Osteoblast (primary cell): ENCODE measurements at regions not wholly inside any gene's neighbourhood (a gene's known extent, or its start where the extent isn't known, plus 50 kb on each side); places are given as distances from the start of the nearest gene placed in this dataset.

Experiments
- DNase-seq: peaks from one replicate; pipeline ENCODE4 v3.0.0; 2011; ENCODE audit warnings: low spot score, mixed read lengths; ENCODE audit not compliant: insufficient read length; ENCODE audit errors: missing footprints
- H2AFZ ChIP-seq: 2 replicates; pipeline ENCODE4 v1.6.0; 2011; ENCODE audit warnings: mild to moderate bottlenecking, low read length
- H3K27ac ChIP-seq: 2 replicates; pipeline ENCODE4 v1.5.1; 2011; ENCODE audit warnings: mild to moderate bottlenecking, low read depth, low read length, moderate library complexity
- H3K27me3 ChIP-seq: 2 replicates; pipeline ENCODE4 v1.6.0; 2012; ENCODE audit warnings: mild to moderate bottlenecking, control low read depth, inconsistent platforms, low read length, moderate library complexity; ENCODE audit not compliant: insufficient read depth
- H3K36me3 ChIP-seq: 2 replicates; pipeline ENCODE4 v1.5.1; 2011; ENCODE audit warnings: mild to moderate bottlenecking, low read length, control low read depth, moderate library complexity; ENCODE audit not compliant: insufficient read depth
- H3K4me1 ChIP-seq: 2 replicates; pipeline ENCODE4 v1.5.1; 2011; ENCODE audit warnings: mild to moderate bottlenecking, low read length, control low read depth, moderate library complexity; ENCODE audit not compliant: insufficient read depth
- H3K4me2 ChIP-seq: 2 replicates; pipeline ENCODE4 v1.6.0; 2011; ENCODE audit warnings: mild to moderate bottlenecking, low read length; ENCODE audit not compliant: insufficient read depth
- H3K4me3 ChIP-seq: fragments of 200-600 bp; sonication (generic); 3 replicates; pipeline ENCODE4 v1.5.1; 2012; ENCODE audit warnings: mild to moderate bottlenecking, low read length, inconsistent platforms; ENCODE audit not compliant: insufficient read depth
- H3K79me2 ChIP-seq: 2 replicates; pipeline ENCODE4 v1.6.0; 2012; ENCODE audit warnings: mild to moderate bottlenecking, low read length, control low read depth, inconsistent platforms; ENCODE audit not compliant: insufficient read depth
- H3K9me3 ChIP-seq: 2 replicates; pipeline ENCODE4 v1.5.1; 2011; ENCODE audit warnings: low read depth, low read length, control low read depth
- H4K20me1 ChIP-seq: 2 replicates; pipeline ENCODE4 v1.6.0; 2012; ENCODE audit warnings: mild to moderate bottlenecking, low read length, control low read depth; ENCODE audit not compliant: insufficient read depth
- CTCF ChIP-seq: IDR thresholded peaks from 2 replicates; pipeline ENCODE4 v1.5.1; 2011; ENCODE audit warnings: mild to moderate bottlenecking, low read depth, low read length, moderate library complexity; ENCODE audit errors: extremely low read depth

DNA sequence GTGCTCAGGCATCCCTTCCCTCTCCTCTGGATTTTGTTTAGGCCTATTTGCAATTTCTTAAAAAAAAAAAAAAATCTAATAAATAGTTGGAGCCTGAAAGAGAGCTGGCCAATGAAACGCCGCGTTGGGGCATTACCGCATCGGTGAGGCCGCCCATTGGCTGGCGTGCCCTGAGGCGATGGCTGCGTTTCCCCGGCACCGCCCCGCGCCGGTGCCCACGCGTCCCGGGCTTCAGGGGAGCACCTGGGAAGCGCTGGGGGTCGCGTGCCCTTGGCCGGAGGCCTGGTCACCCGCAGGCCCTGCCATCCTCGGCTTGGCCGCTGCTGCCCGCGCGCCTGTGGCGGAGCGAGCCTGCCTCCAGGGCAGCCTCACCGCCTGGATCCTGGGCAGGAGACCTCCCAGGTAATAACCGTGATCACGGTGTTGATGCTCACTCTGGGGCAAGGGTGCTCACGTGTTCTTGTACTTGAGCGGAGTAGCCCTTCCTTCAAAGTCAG lies 155.4 kb downstream of the NRN1 start:
- Histone ChIP-seq H3K27me3 (peaks cover 28% of the 10 kb centered on the region), H3K4me2 (peak overlapping the region; percentile 52), H3K4me1 (no peaks in the 10 kb centered on the region), H3K36me3 (no peaks in the 10 kb centered on the region), H3K4me3 (peak overlapping the region; percentile 49), H4K20me1 (no peaks in the 10 kb centered on the region), H3K27ac (no peak overlapping the region), H3K9me3 (no peaks in the 10 kb centered on the region), H2AFZ (peak overlapping the region; percentile 9), H3K79me2 (no peaks in the 10 kb centered on the region)
- no peak for DNase-seq
- no peak for TF ChIP-seq CTCF

DNA sequence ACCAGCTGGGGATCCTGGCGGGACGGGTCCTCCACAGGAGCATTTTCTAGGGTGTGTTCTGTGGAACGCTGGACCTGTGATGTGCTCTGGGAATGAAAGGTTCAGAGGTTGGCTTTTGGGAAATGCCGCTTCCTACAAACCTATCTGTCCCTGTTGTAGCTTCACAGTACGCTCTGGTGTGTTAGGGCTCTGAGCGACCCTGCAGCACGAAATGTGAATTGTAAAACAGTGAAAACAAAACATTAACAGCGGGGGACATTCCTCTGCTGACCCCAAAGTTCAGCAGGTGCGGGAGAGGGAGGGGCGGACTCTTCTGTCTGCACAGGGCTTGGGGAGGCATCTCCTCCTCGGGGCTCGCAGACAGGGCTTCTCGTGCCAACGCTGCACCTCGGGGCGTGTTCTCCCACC lies 155.9 kb downstream of the NRN1 start:
- no peaks in the 10 kb centered on the region for H3K9me3 ChIP-seq
- H3K4me2 ChIP-seq, result peak overlapping the region; percentile 52
- H3K4me1 ChIP-seq, result no peaks in the 10 kb centered on the region
- H2AFZ ChIP-seq, result no peak overlapping the region
- H3K27ac ChIP-seq, result no peak overlapping the region
- no peak for TF ChIP-seq CTCF
- no peak for DNase-seq
- H4K20me1 ChIP-seq, result no peaks in the 10 kb centered on the region
- H3K27me3 ChIP-seq, result peaks cover 28% of the 10 kb centered on the region
- no peak overlapping the region for H3K4me3 ChIP-seq
- H3K79me2 ChIP-seq, result no peaks in the 10 kb centered on the region
- no peaks in the 10 kb centered on the region for H3K36me3 ChIP-seq

- H3K4me1 ChIP-seq, result no peaks in the 10 kb centered on the region
- H3K27me3 ChIP-seq, result peaks cover 23% of the 10 kb centered on the region
- H3K79me2 ChIP-seq, result no peaks in the 10 kb centered on the region
- no peaks in the 10 kb centered on the region for H4K20me1 ChIP-seq
- DNase-seq, result no peak
- H2AFZ ChIP-seq, result no peak overlapping the region
- H3K36me3 ChIP-seq, result no peaks in the 10 kb centered on the region
- no peak overlapping the region for H3K27ac ChIP-seq
- H3K4me2 ChIP-seq, result no peak overlapping the region
- no peak for TF ChIP-seq CTCF
- no peak overlapping the region for H3K4me3 ChIP-seq
- no peaks in the 10 kb centered on the region for H3K9me3 ChIP-seq
Measured at GRCh38 chr6:5846889-5847288, 159.8 kb downstream of the NRN1 start.

- H3K27me3 ChIP-seq, result peaks cover 17% of the 10 kb centered on the region
- H3K9me3 ChIP-seq, result no peaks in the 10 kb centered on the region
- no peaks in the 10 kb centered on the region for H3K36me3 ChIP-seq
- no peak overlapping the region for H2AFZ ChIP-seq
- H3K79me2 ChIP-seq, result no peaks in the 10 kb centered on the region
- no peak for TF ChIP-seq CTCF
- H3K4me2 ChIP-seq, result no peak overlapping the region
- no peaks in the 10 kb centered on the region for H4K20me1 ChIP-seq
- DNase-seq, result no peak
- H3K4me1 ChIP-seq, result no peaks in the 10 kb centered on the region
- no peak overlapping the region for H3K27ac ChIP-seq
- no peak overlapping the region for H3K4me3 ChIP-seq
Measured at GRCh38 chr6:5846335-5846734, 160.4 kb downstream of the NRN1 start.
